Fibroblast of villous mesenchyme (primary cell): ENCODE measurements at regions not wholly inside any gene's neighbourhood (a gene's known extent, or its start where the extent isn't known, plus 50 kb on each side); places are given as distances from the start of the nearest gene placed in this dataset.

ENCODE experiments used
- DNase-seq: peaks from one replicate; pipeline ENCODE4 v3.0.0-alpha.2; 2010; ENCODE audit warnings: low read depth
- H3K4me3 ChIP-seq: 2 replicates; pipeline ENCODE4 v1.5.1; 2011; ENCODE audit warnings: low read depth, mild to moderate bottlenecking, low read length
- TF ChIP-seq, protein P1 (sequence below): IDR thresholded peaks from 2 replicates; pipeline ENCODE4 v1.5.1; 2012; ENCODE audit warnings: low read depth, mild to moderate bottlenecking, low read length; ENCODE audit not compliant: insufficient read depth

DNA sequence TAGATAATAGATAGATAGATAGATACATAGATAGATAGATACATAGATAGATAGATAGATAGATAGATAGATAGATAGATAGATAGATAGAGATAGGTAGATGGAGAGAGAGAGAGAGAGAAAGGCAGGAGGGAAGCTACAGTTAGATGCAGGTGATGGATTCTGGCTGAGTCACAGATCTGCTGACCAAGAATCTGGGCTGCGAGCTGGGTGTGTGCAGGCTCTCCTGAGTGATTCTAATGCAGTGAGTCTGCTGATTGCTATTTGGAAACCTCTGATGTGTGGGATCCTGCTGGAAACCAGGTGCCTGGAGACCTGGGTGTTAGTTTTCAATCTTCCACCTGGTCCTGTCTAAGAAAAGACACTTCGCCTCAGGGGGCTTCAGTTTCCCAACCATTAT lies 1441.8 kb downstream of the TBC1D22A start:
- TF ChIP-seq, protein P1, sequence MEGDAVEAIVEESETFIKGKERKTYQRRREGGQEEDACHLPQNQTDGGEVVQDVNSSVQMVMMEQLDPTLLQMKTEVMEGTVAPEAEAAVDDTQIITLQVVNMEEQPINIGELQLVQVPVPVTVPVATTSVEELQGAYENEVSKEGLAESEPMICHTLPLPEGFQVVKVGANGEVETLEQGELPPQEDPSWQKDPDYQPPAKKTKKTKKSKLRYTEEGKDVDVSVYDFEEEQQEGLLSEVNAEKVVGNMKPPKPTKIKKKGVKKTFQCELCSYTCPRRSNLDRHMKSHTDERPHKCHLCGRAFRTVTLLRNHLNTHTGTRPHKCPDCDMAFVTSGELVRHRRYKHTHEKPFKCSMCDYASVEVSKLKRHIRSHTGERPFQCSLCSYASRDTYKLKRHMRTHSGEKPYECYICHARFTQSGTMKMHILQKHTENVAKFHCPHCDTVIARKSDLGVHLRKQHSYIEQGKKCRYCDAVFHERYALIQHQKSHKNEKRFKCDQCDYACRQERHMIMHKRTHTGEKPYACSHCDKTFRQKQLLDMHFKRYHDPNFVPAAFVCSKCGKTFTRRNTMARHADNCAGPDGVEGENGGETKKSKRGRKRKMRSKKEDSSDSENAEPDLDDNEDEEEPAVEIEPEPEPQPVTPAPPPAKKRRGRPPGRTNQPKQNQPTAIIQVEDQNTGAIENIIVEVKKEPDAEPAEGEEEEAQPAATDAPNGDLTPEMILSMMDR: no peak
- no peak for DNase-seq
- H3K4me3 ChIP-seq: no peak overlapping the region

DNA sequence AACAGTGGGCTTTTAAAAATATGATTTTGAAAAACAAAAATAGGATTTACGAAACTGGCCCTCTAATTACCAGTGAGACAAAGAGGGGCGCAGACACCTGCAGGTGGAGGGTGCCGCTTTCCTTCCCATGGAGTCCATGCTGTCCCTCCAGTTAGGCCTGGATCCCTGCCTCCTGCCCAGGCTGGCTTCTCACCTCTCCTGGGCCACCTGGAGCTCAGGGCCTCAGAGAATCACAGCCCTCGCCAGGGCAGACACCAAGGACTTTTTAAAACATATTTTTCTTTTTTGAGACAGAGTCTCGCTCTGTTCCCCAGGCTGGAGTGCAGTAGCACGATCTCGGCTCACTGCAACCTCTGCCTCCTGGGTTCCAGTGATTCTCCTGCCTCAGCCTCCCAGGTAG lies 1437.2 kb downstream of the TBC1D22A start:
- H3K4me3 ChIP-seq: no peak overlapping the region
- TF ChIP-seq, protein P1: no peak
- DNase-seq: no peak

DNA sequence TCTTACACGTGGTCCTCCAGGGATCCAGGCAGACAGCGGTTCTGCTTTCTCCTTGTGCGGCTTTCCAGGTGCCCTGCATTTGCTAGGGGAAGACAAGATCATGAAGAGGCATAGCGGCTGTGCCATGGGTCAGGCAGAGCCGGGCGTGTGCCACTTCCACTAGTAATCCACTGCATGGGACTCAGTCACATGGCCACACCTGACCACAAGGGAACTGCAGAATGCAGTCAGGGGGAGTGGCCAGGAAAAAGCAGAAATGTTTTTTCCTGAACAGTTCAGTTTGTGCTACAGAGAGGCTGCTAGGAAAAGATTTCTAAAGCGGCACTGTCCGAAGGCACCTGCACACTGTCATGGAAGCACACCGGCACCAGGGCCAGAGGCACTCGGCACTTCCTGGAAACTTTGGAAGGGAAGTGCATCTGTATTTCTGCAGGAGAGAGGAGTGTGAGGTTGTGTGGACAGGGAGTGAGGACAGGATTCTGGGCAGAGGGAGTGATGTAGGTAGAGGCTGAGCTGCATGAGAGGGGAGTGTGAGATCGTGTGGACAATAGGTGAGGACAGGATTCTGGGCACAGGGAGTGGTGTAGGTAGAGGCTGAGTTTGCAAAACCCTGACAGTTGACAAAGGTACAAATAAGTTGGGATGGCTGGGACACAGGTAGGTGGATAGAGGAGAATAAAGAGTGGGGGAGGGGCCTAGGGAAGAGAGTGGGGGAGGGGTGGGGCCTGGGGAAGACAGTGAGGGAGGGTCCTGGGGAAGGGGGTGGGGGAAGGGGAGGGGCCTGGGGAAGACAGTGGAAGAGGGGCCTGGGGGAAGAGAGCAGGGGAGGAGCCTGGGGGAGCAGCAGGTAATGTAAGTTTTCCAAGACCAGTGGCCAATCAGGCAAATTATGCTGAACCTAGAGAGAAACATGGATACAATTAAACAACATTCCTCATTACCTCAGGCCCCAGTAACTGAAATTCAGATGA lies 1436.3 kb downstream of the TBC1D22A start:
- H3K4me3 ChIP-seq: no peak overlapping the region
- TF ChIP-seq, protein P1: no peak
- DNase-seq: no peak

DNA sequence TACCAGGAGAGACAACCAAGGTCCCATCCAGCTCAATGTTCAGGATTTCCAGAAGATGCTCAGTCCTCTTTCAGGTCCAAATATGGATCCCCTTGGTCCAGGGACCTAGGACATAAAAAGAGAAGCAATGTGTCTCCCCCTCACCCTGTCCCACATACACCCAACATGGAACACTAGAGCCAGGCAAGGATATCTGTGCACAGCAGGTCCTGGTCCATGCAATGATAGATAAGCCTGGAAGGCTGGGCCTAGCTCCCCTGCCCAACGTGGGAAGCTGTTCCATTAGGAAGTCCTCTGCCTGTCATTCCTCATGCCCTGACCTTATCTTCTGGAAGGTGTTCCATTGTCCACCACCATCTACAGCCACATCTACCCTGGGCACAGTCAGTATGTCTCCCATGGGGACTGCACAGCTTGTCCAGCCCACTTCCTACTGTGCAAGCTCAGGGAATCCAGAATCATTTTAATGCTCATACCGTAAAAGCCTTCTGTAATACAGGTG lies 1434.8 kb downstream of the TBC1D22A start:
- no peak for DNase-seq

DNA sequence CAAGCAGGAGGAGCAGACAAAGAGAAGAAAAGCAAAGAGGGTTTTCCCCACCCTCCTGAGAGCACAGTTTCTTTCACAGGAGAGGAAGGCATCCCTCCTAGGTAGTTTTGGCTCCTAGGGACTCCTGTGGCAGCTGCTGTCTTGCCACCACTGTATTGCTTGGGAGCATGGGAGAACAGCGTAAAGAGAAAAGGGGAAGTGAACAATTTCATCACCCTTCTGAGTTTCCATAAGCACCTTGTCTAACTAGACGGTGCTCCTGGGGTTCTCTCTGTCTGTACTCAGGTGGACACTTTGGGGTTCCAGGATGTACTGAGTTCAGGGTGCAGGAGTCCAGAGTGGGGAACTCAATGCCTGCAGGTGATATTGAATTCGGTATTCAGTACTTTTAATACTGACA lies 1430.5 kb downstream of the TBC1D22A start:
- no peak overlapping the region for H3K4me3 ChIP-seq
- TF ChIP-seq, protein P1: no peak
- DNase-seq: no peak

More for the DNA sequence above, 1434.8 kb downstream of the TBC1D22A start:
- no peak overlapping the region for H3K4me3 ChIP-seq
- TF ChIP-seq, protein P1: no peak

DNA sequence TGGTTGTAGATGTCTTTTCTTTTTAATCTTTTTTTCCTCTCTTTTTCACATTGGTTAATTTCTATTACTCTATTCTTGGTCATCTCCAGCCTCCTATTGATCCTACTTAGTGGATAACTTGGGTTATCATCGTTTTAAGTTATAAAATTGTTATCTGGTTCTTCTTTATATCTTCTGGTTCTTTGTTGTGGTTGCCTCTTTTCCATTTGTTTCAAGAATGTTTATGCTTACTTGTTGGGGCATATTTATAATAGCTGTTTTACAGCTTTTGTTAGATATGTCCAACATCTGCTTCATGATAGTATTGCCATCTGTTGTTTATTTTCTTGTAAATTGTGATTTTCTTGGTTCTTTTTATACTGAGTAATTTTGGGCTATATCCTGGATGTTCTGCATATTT lies 1429.6 kb downstream of the TBC1D22A start:
- no peak overlapping the region for H3K4me3 ChIP-seq
- TF ChIP-seq, protein P1: no peak
- DNase-seq: no peak
